Mesothelial cell of epicardium (in vitro differentiated cells): ENCODE measurements at regions not wholly inside any gene's neighbourhood (a gene's known extent, or its start where the extent isn't known, plus 50 kb on each side); places are given as distances from the start of the nearest gene placed in this dataset.

Source experiments
- DNase-seq, 2 experiments: peaks; one replicate each; pipeline ENCODE4 v3.0.0; 2021; ENCODE audit warnings: low spot score in 2 of 2; ENCODE audit not compliant: unreplicated experiment in 2 of 2
- H3K27ac Mint-ChIP-seq: 2 replicates; pipeline ENCODE4 v1.8.0; 2021; ENCODE audit warnings: mixed read lengths
- H3K27me3 Mint-ChIP-seq: 2 replicates; pipeline ENCODE4 v1.8.0; 2021; ENCODE audit warnings: low read depth, mixed read lengths
- H3K36me3 Mint-ChIP-seq: 2 replicates; pipeline ENCODE4 v1.8.0; 2021; ENCODE audit warnings: mixed read lengths
- H3K4me1 Mint-ChIP-seq: 2 replicates; pipeline ENCODE4 v1.8.0; 2021; ENCODE audit warnings: mixed read lengths
- H3K4me3 Mint-ChIP-seq: 2 replicates; pipeline ENCODE4 v1.8.0; 2021; ENCODE audit warnings: mild to moderate bottlenecking, moderate library complexity, mixed read lengths
- H3K9me3 Mint-ChIP-seq: 2 replicates; pipeline ENCODE4 v1.8.0; 2021; ENCODE audit warnings: mixed read lengths
- CTCF ChIP-seq: fragments of 200-600 bp; sonication (generic); IDR thresholded peaks from one replicate; pipeline ENCODE4 v1.5.0; 2021; ENCODE audit warnings: antibody characterized with exemption; ENCODE audit not compliant: unreplicated experiment

GRCh38 chr2:107437807-107438206 lies 388.9 kb upstream of the RGPD4 start:
- TF ChIP-seq CTCF, result no peak
- H3K4me3 Mint-ChIP-seq, result no peak overlapping the region
- peaks cover 6% of the 10 kb centered on the region for H3K9me3 Mint-ChIP-seq
- H3K27me3 Mint-ChIP-seq, result peaks cover 4% of the 10 kb centered on the region
- H3K4me1 Mint-ChIP-seq, result peaks cover 2% of the 10 kb centered on the region
- no peaks in the 10 kb centered on the region for H3K36me3 Mint-ChIP-seq
- DNase-seq, result no peak
- no peak overlapping the region for H3K27ac Mint-ChIP-seq

DNA sequence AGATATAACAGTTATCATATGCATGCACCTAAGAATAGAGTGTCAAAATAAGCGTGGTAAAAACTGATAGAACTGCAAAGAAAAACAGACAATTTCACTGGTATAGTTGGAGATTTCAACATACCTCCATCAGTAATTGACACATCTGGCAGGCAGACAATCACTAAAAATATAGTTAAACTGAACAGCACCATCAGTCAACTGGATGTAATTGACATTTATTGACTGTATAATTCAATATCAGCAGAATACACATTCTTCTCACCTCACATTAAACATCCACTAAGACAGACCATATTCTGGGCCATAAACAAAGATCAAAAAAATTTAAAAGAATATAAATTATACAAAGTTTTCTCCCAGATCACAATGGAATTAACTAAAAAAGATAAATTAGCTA lies 378.5 kb upstream of the RGPD4 start:
- no peak for DNase-seq
- H3K4me1 Mint-ChIP-seq, result no peaks in the 10 kb centered on the region
- H3K27ac Mint-ChIP-seq, result no peak overlapping the region
- peaks cover 13% of the 10 kb centered on the region for H3K9me3 Mint-ChIP-seq
- TF ChIP-seq CTCF, result no peak
- H3K27me3 Mint-ChIP-seq, result no peaks in the 10 kb centered on the region
- no peak overlapping the region for H3K4me3 Mint-ChIP-seq
- no peaks in the 10 kb centered on the region for H3K36me3 Mint-ChIP-seq

GRCh38 chr2:107461301-107461700 lies 365.4 kb upstream of the RGPD4 start:
- Mint-ChIP-seq H3K4me3 (no peak overlapping the region), H3K9me3 (peaks cover 26% of the 10 kb centered on the region), H3K27me3 (no peaks in the 10 kb centered on the region), H3K4me1 (no peaks in the 10 kb centered on the region), H3K27ac (no peak overlapping the region), H3K36me3 (no peaks in the 10 kb centered on the region)
- no peak for DNase-seq
- no peak for TF ChIP-seq CTCF

- H3K4me3 Mint-ChIP-seq, result no peak overlapping the region
- no peaks in the 10 kb centered on the region for H3K27me3 Mint-ChIP-seq
- TF ChIP-seq CTCF, result no peak
- no peak overlapping the region for H3K27ac Mint-ChIP-seq
- H3K9me3 Mint-ChIP-seq, result peaks cover 25% of the 10 kb centered on the region
- DNase-seq, result no peak
- no peaks in the 10 kb centered on the region for H3K36me3 Mint-ChIP-seq
- no peaks in the 10 kb centered on the region for H3K4me1 Mint-ChIP-seq
These were observed 364.5 kb upstream of the RGPD4 start for GRCh38 chr2:107462181-107462580.

DNA sequence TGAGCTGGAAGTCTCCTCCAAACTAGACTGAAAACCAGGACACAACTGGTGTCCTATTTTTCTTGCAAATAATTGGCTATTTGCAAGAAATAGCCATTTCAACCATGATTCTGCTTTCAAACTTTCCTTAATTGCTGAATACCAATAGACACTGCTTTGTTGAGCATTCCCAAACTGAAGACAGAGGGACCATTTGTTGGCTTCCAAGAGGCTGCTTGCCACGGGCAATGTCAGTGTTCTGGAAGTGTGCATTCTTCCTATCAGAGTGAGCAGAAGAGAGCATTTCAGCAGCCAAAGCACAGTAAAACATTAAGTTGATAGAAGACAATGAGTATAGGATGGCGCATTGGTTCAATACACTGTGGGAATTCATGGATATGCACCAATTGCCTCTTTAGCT lies 360.5 kb upstream of the RGPD4 start:
- Mint-ChIP-seq H3K4me3 (no peak overlapping the region), H3K36me3 (no peaks in the 10 kb centered on the region), H3K4me1 (no peaks in the 10 kb centered on the region), H3K27ac (no peak overlapping the region), H3K9me3 (peaks cover 30% of the 10 kb centered on the region), H3K27me3 (no peaks in the 10 kb centered on the region)
- no peak for TF ChIP-seq CTCF
- no peak for DNase-seq
